A673 (cell line): ENCODE measurements at regions not wholly inside any gene's neighbourhood (a gene's known extent, or its start where the extent isn't known, plus 50 kb on each side); places are given as distances from the start of the nearest gene placed in this dataset.

Experiments used
- BruUV-seq: library from RNA; stranded (reverse); fragments of 400-500 nt; replicated peaks from 2 replicates; lab custom pipeline; 2021; lab: Mats Ljungman, UMichigan
- CTCF ChIA-PET: fragments of 300-600 bp; sonication (Branson Sonifier 250); formaldehyde crosslinking; loops from one replicate; lab custom pipeline; 2022; ENCODE audit warnings: antibody characterized with exemption; lab: Charles Lee
- POLR2A ChIA-PET: fragments of 300-600 bp; sonication (Branson Sonifier 250); formaldehyde crosslinking; loops from one replicate; lab custom pipeline; 2022; ENCODE audit warnings: antibody characterized with exemption; ENCODE audit not compliant: low non-redundant PET; lab: Charles Lee
- DNase-seq: peaks from one replicate; pipeline ENCODE4 v3.0.0-alpha.2; 2015; ENCODE audit warnings: low spot score
- H3K27ac ChIP-seq: fragments of 200-600 bp; sonication (generic); 2 replicates; pipeline ENCODE4 v1.5.1; 2016; ENCODE audit warnings: mixed run types, low read depth, mild to moderate bottlenecking, mixed read lengths, antibody characterized with exemption, low read length; ENCODE audit not compliant: poor library complexity, severe bottlenecking
- H3K27me3 ChIP-seq: fragments of 200-600 bp; sonication (generic); replicated peaks from 2 replicates; pipeline ENCODE4 v1.6.1; 2017; ENCODE audit warnings: mixed run types, low read depth, mild to moderate bottlenecking, mixed read lengths, antibody characterized with exemption, low read length; ENCODE audit not compliant: insufficient read depth, poor library complexity
- H3K36me3 ChIP-seq: fragments of 200-600 bp; sonication (generic); 2 replicates; pipeline ENCODE4 v1.6.1; 2016; ENCODE audit warnings: mixed run types, mild to moderate bottlenecking, mixed read lengths, antibody characterized with exemption, low read length; ENCODE audit not compliant: insufficient read depth, poor library complexity, severe bottlenecking
- H3K4me1 ChIP-seq: fragments of 200-600 bp; sonication (generic); 2 replicates; pipeline ENCODE4 v1.6.1; 2017; ENCODE audit warnings: mixed run types, mild to moderate bottlenecking, mixed read lengths, antibody characterized with exemption, low read length; ENCODE audit not compliant: insufficient read depth, poor library complexity, severe bottlenecking
- H3K4me3 ChIP-seq: fragments of 200-600 bp; sonication (generic); 2 replicates; pipeline ENCODE4 v1.5.1; 2016; ENCODE audit warnings: low read depth, mixed run types, mild to moderate bottlenecking, mixed read lengths, low read length; ENCODE audit not compliant: poor library complexity, severe bottlenecking
- H3K9me3 ChIP-seq: fragments of 200-600 bp; sonication (generic); 2 replicates; pipeline ENCODE4 v1.6.1; 2016; ENCODE audit warnings: mixed run types, low read depth, mild to moderate bottlenecking, mixed read lengths, antibody characterized with exemption, low read length; ENCODE audit not compliant: poor library complexity, severe bottlenecking
- EZH2 ChIP-seq: fragments of 200-600 bp; sonication (generic); IDR thresholded peaks from 2 replicates; pipeline ENCODE4 v1.6.1; 2017; ENCODE audit warnings: borderline replicate concordance, low read depth, mild to moderate bottlenecking, mixed read lengths, antibody characterized with exemption, low read length; ENCODE audit not compliant: poor library complexity, severe bottlenecking
- intact Hi-C: fragments of 100-400 bp; cut with micrococcal nuclease; formaldehyde crosslinking; loops from one replicate; pipeline ENCODE4 v1.10.0; 2022; ENCODE audit not compliant: unreplicated experiment
- TF ChIP-seq, protein P1 (sequence below): fragments of 300-800, 200-600 bp; sonication (generic); conservative IDR thresholded peaks from 2 replicates; pipeline ENCODE4 v1.5.1; 2017; ENCODE audit warnings: low read depth, mild to moderate bottlenecking, antibody characterized with exemption, low read length, moderate library complexity, mixed read lengths

DNA sequence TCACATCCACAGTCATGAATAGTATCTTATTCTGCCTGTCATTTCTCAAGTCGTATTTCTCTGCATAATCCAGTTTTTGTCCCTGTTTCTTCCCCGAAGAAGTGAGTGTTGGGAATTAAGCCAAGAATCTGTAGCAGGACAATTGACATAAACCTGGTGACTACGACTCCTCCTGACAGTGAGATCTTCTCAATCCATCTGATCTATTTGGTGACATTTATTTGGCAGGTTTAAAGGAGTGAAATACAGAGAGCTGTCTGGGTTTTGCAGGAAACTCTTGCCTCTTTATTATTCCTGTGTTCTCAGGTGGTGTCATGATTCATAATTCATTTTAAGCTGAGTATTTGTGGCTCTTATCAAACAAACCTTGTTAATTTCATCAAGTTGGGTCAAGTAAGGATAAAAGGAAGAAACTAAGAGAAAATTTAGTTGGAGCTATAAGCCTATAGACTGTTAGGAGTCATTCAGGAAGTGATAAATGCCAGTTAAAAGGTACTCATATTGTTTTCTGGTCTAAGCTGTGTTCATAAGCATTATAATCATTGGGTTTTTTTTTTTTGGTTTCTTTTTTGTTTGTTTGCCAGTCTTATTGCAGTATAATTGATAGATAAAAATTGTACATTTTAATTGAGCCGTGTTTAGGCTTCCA is 95.9 kb upstream of the PCSK1 start:
- TF ChIP-seq, protein P1, sequence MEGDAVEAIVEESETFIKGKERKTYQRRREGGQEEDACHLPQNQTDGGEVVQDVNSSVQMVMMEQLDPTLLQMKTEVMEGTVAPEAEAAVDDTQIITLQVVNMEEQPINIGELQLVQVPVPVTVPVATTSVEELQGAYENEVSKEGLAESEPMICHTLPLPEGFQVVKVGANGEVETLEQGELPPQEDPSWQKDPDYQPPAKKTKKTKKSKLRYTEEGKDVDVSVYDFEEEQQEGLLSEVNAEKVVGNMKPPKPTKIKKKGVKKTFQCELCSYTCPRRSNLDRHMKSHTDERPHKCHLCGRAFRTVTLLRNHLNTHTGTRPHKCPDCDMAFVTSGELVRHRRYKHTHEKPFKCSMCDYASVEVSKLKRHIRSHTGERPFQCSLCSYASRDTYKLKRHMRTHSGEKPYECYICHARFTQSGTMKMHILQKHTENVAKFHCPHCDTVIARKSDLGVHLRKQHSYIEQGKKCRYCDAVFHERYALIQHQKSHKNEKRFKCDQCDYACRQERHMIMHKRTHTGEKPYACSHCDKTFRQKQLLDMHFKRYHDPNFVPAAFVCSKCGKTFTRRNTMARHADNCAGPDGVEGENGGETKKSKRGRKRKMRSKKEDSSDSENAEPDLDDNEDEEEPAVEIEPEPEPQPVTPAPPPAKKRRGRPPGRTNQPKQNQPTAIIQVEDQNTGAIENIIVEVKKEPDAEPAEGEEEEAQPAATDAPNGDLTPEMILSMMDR, result no peak
- TF ChIP-seq EZH2, result no peak
- intact Hi-C loops, result no loop called here
- Histone ChIP-seq H3K36me3 (no peaks in the 10 kb centered on the region), H3K4me1 (peaks cover 22% of the 10 kb centered on the region), H3K27ac (no peak overlapping the region), H3K9me3 (no peaks in the 10 kb centered on the region), H3K27me3 (no peaks in the 10 kb centered on the region), H3K4me3 (no peak overlapping the region)
- DNase-seq, result peak; percentile 77
- ChIA-PET POLR2A (no interaction called here), CTCF (no interaction called here)
- BruUV-seq, result no TSS peak

DNA sequence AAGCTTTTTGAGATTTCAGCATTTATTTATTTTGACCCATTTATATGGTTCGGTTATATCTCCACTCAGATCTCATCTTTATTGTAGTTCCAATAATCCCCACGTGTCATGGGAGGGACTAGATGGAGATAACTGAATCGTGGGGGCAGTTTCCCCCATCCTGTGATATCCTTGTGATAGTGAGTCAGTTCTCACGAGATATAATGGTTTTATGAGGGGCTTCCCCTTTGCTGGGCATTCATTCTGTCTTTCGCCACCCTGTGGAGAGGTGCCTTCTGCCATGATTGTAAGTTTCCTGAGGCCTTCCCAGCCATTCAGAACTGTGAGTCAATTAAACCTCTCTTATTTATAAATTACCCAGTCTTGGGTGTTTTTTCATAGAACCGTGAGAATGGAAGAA is 96.5 kb upstream of the PCSK1 start:
- no peak for TF ChIP-seq EZH2
- TF ChIP-seq, protein P1, result no peak
- H3K9me3 ChIP-seq, result no peaks in the 10 kb centered on the region
- CTCF ChIA-PET, result no interaction called here
- intact Hi-C loops, result no loop called here
- H3K36me3 ChIP-seq, result no peaks in the 10 kb centered on the region
- no peaks in the 10 kb centered on the region for H3K27me3 ChIP-seq
- H3K4me3 ChIP-seq, result no peak overlapping the region
- H3K27ac ChIP-seq, result no peak overlapping the region
- BruUV-seq, result no TSS peak
- DNase-seq, result peak; percentile 33
- POLR2A ChIA-PET, result no interaction called here
- peaks cover 22% of the 10 kb centered on the region for H3K4me1 ChIP-seq

DNA sequence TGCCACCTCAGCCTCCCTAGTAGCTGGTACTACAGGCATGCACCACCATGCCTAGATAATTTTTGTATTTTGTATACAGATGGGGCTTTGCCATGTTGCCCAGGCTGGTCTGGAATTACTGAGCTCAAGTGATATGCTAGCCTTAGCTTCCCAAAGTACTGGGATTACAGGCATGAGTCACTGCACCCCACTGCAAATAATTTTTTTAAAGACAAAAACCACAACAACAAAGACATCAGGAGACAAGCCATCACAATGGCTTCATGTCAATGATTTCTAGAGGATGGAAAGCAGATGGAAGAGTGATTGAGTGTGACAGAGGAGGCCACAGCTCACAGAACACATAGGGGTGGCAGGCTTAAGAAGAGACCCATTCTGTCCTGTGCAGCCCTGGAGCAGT is 97.9 kb upstream of the PCSK1 start:
- BruUV-seq, result no TSS peak
- ChIA-PET CTCF (no interaction called here), POLR2A (no interaction called here)
- no peaks in the 10 kb centered on the region for H3K9me3 ChIP-seq
- intact Hi-C loops, result no loop called here
- no peaks in the 10 kb centered on the region for H3K36me3 ChIP-seq
- peaks cover 22% of the 10 kb centered on the region for H3K4me1 ChIP-seq
- DNase-seq, result peak; percentile 25
- no peaks in the 10 kb centered on the region for H3K27me3 ChIP-seq
- H3K27ac ChIP-seq, result no peak overlapping the region
- TF ChIP-seq, protein P1, result no peak
- TF ChIP-seq EZH2, result no peak
- no peak overlapping the region for H3K4me3 ChIP-seq
